PFSK-1 (cell line): ENCODE measurements at regions not wholly inside any gene's neighbourhood (a gene's known extent, or its start where the extent isn't known, plus 50 kb on each side); places are given as distances from the start of the nearest gene placed in this dataset.

Experiments used
- FOXP2 ChIP-seq: optimal IDR thresholded peaks from 2 replicates; pipeline ENCODE3; 2011; ENCODE audit warnings: borderline replicate concordance, control low read depth, inconsistent platforms; ENCODE audit not compliant: insufficient read depth; ENCODE audit errors: extremely low read length, extremely low read depth
- POLR2AphosphoS5 ChIP-seq: IDR thresholded peaks from 2 replicates; pipeline ENCODE4 v1.6.1; 2012; ENCODE audit warnings: low read depth, mild to moderate bottlenecking, control low read depth, low read length, moderate library complexity
- REST ChIP-seq, 2 experiments: IDR thresholded peaks; 2 replicates each; pipeline versions ENCODE4 v1.6.1 to v1.8.0; 2011 to 2012; ENCODE audit warnings: low read depth in 2 of 2, low read length in 2 of 2, control low read depth in 1 of 2, inconsistent platforms in 1 of 2, mild to moderate bottlenecking in 1 of 2, moderate library complexity in 1 of 2; ENCODE audit not compliant: insufficient read depth in 1 of 2
- SIN3A ChIP-seq: IDR thresholded peaks from 2 replicates; pipeline ENCODE4 v1.6.1; 2012; ENCODE audit warnings: mild to moderate bottlenecking, low read length, moderate library complexity, borderline replicate concordance; ENCODE audit not compliant: insufficient read depth
- TAF1 ChIP-seq: IDR thresholded peaks from 2 replicates; pipeline ENCODE4 v1.6.1; 2012; ENCODE audit warnings: low read length, control low read depth, borderline replicate concordance; ENCODE audit not compliant: insufficient read depth

- TF ChIP-seq POLR2AphosphoS5 (no peak), TAF1 (no peak), REST (IDR thresholded peaks at IDR 0.05; ENCODE audit: insufficient read depth in 1 of 2, low read depth in 2 of 2, low read length in 2 of 2) (no peak), SIN3A (no peak), FOXP2 (no peak)
Measured at GRCh38 chr5:149434162-149435014, 55.3 kb upstream of the IL17B start.
